ENCODE measurements at regions not wholly inside any gene's neighbourhood (a gene's known extent, or its start where the extent isn't known, plus 50 kb on each side); places are given as distances from the start of the nearest gene placed in this dataset.

GRCh38 chr11:45554230-45554967 is 111.0 kb downstream of the CHST1 start:
- Histone ChIP-seq H3K36me3 (no peaks in the 10 kb centered on the region), H3K27me3 (no peaks in the 10 kb centered on the region), H3K4me1 (ENCODE audit: insufficient read depth) (no peaks in the 10 kb centered on the region), H3K27ac (no peak overlapping the region), H3K9me3 (no peaks in the 10 kb centered on the region), H3K4me3 (no peak overlapping the region)
- DNase-seq, result no peak
- TF ChIP-seq POLR2A (IDR thresholded peaks at IDR 0.05) (no peak), EP300 (IDR thresholded peaks at IDR 0.05) (no peak), CTCF (IDR thresholded peaks at IDR 0.05) (no peak)
- WGBS, 3 donors, result 63 to 65% (median 64%) methylated on average over 14 of the region's 14 CpGs
- intact Hi-C loops (cut with DNase I), result no loop called here

- no peaks in the 10 kb centered on the region for H3K9me3 ChIP-seq
- no peak overlapping the region for H3K4me3 ChIP-seq
- no peaks in the 10 kb centered on the region for H3K36me3 ChIP-seq
- H3K27me3 ChIP-seq, result no peaks in the 10 kb centered on the region
- no peak overlapping the region for H3K27ac ChIP-seq
- WGBS, 3 donors, result 88 to 90% (median 88%) methylated on average over 9 of the region's 9 CpGs
- intact Hi-C loops (cut with DNase I), result no loop called here
- H3K4me1 ChIP-seq (ENCODE audit: insufficient read depth), result no peaks in the 10 kb centered on the region
- DNase-seq, result no peak
- TF ChIP-seq POLR2A (IDR thresholded peaks at IDR 0.05), result no peak
- TF ChIP-seq EP300 (IDR thresholded peaks at IDR 0.05), result no peak
- TF ChIP-seq CTCF (IDR thresholded peaks at IDR 0.05), result no peak
Measured at GRCh38 chr11:45553383-45553936, 112.0 kb downstream of the CHST1 start.

- TF ChIP-seq EP300 (IDR thresholded peaks at IDR 0.05), result no peak
- H3K27me3 ChIP-seq, result no peaks in the 10 kb centered on the region
Measured at GRCh38 chr11:45551191-45551713, 114.2 kb downstream of the CHST1 start.

GRCh38 chr11:45549257-45549656 is 116.2 kb downstream of the CHST1 start:
- intact Hi-C loops (cut with DNase I), result loop anchor here in 1 of 4 donors (5.0 kb wide), 1 partner anchor 1537 kb away; no protein-coding TSS in a partner anchor
- H3K4me3 ChIP-seq, result no peak overlapping the region
- H3K9me3 ChIP-seq, result no peaks in the 10 kb centered on the region
- no peaks in the 10 kb centered on the region for H3K27me3 ChIP-seq
- no peak for DNase-seq
- WGBS, 3 donors, result 22 to 42% (median 33%) methylated on average over 6 of the region's 6 CpGs
- H3K4me1 ChIP-seq (ENCODE audit: insufficient read depth), result no peaks in the 10 kb centered on the region
- H3K36me3 ChIP-seq, result no peaks in the 10 kb centered on the region
- H3K27ac ChIP-seq, result no peak overlapping the region
- TF ChIP-seq CTCF (IDR thresholded peaks at IDR 0.05) (no peak), EP300 (IDR thresholded peaks at IDR 0.05) (no peak), POLR2A (IDR thresholded peaks at IDR 0.05) (no peak)

More at GRCh38 chr11:45551191-45551713, 114.2 kb downstream of the CHST1 start:
- no peaks in the 10 kb centered on the region for H3K36me3 ChIP-seq
- no peaks in the 10 kb centered on the region for H3K4me1 ChIP-seq (ENCODE audit: insufficient read depth)
- H3K4me3 ChIP-seq, result no peak overlapping the region
- intact Hi-C loops (cut with DNase I), result no loop called here
- H3K9me3 ChIP-seq, result no peaks in the 10 kb centered on the region
- no peak for DNase-seq
- WGBS, 3 donors, result 83 to 92% (median 87%) methylated on average over 10 of the region's 10 CpGs
- no peak overlapping the region for H3K27ac ChIP-seq

GRCh38 chr11:45546366-45546765 is 119.1 kb downstream of the CHST1 start:
- Histone ChIP-seq H3K4me1 (ENCODE audit: insufficient read depth) (no peaks in the 10 kb centered on the region), H3K4me3 (no peak overlapping the region), H3K36me3 (no peaks in the 10 kb centered on the region), H3K9me3 (no peaks in the 10 kb centered on the region), H3K27ac (no peak overlapping the region), H3K27me3 (no peaks in the 10 kb centered on the region)
- 58 to 62% (median 60%) methylated on average over 3 of the region's 3 CpGs for WGBS, 3 donors
- intact Hi-C loops (cut with DNase I), result loop anchor here in 1 of 4 donors (5.0 kb wide), 1 partner anchor 1534 kb away; no protein-coding TSS in a partner anchor
- DNase-seq, result no peak
- no peak for TF ChIP-seq POLR2A (IDR thresholded peaks at IDR 0.05)
- TF ChIP-seq EP300 (IDR thresholded peaks at IDR 0.05), result no peak
- TF ChIP-seq CTCF (IDR thresholded peaks at IDR 0.05), result no peak
